H1 (cell line): ENCODE measurements at regions not wholly inside any gene's neighbourhood (a gene's known extent, or its start where the extent isn't known, plus 50 kb on each side); places are given as distances from the start of the nearest gene placed in this dataset.

Experiments
- BACH1 ChIP-seq: IDR thresholded peaks from 2 replicates; pipeline ENCODE4 v1.6.1; 2012; ENCODE audit warnings: low read length, improper control_type of control experiment
- BCL11A ChIP-seq, 2 experiments: IDR thresholded peaks; one replicate each; pipeline ENCODE4 v1.6.1; 2011; ENCODE audit warnings: low read depth in 2 of 2, low read length in 2 of 2, mild to moderate bottlenecking in 2 of 2
- MAFK ChIP-seq: IDR thresholded peaks from 2 replicates; pipeline ENCODE4 v1.6.1; 2012; ENCODE audit warnings: low read depth, mild to moderate bottlenecking, improper control_type of control experiment, low read length
- SAP30 ChIP-seq: fragments of 300-600 bp; sonication (generic); IDR thresholded peaks from 2 replicates; pipeline ENCODE4 v1.7.1; 2012; ENCODE audit warnings: low read length, moderate library complexity, mild to moderate bottlenecking, inconsistent platforms; ENCODE audit not compliant: insufficient read depth, insufficient replicate concordance
- SIN3A ChIP-seq, 2 experiments: IDR thresholded peaks in 1 of 2; conservative IDR thresholded peaks in 1 of 2; 2 replicates each; pipeline ENCODE4 v1.6.1; 2011 to 2012; ENCODE audit warnings: low read length in 2 of 2, improper control_type of control experiment in 1 of 2, low read depth in 1 of 2, mild to moderate bottlenecking in 1 of 2
- TBP ChIP-seq: IDR thresholded peaks from 2 replicates; pipeline ENCODE4 v1.6.1; 2011; ENCODE audit warnings: low read depth, low read length, improper control_type of control experiment
- YY1 ChIP-seq: IDR thresholded peaks from 2 replicates; pipeline ENCODE4 v1.6.1; 2011; ENCODE audit warnings: low read depth, mild to moderate bottlenecking, low read length

GRCh38 chr16:6976716-6977115, 355.9 kb upstream of the RBFOX1 start (continued):
- no peak for TF ChIP-seq MAFK
- no peak for TF ChIP-seq BACH1
- TF ChIP-seq SAP30, result no peak
- TF ChIP-seq BCL11A (IDR thresholded peaks at IDR 0.05; ENCODE audit: low read depth in 2 of 2, low read length in 2 of 2), result no peak
- TF ChIP-seq YY1, result no peak
- no peak for TF ChIP-seq SIN3A (conservative IDR thresholded peaks at IDR 0.05 in 1 of 2, IDR thresholded peaks at IDR 0.05 in 1 of 2; ENCODE audit: low read depth in 1 of 2, low read length in 2 of 2)
- TF ChIP-seq TBP, result no peak
